HFFc6 (cell line): ENCODE measurements at regions not wholly inside any gene's neighbourhood (a gene's known extent, or its start where the extent isn't known, plus 50 kb on each side); places are given as distances from the start of the nearest gene placed in this dataset.

Source experiments
- DNase-seq: peaks from one replicate; pipeline ENCODE4 v3.0.0-alpha.2; 2018
- H3K27ac Mint-ChIP-seq: 2 replicates; pipeline ENCODE4 v1.8.0; 2020; ENCODE audit warnings: mild to moderate bottlenecking, mixed read lengths
- H3K27me3 Mint-ChIP-seq: 2 replicates; pipeline ENCODE4 v1.8.0; 2021; ENCODE audit warnings: mild to moderate bottlenecking, moderate library complexity, mixed read lengths; ENCODE audit not compliant: insufficient read depth
- H3K36me3 Mint-ChIP-seq: 2 replicates; pipeline ENCODE4 v1.8.0; 2021; ENCODE audit warnings: low read depth, mixed read lengths
- H3K4me1 Mint-ChIP-seq: 2 replicates; pipeline ENCODE4 v1.8.0; 2020; ENCODE audit warnings: low read depth, mixed read lengths
- H3K4me3 Mint-ChIP-seq: 2 replicates; pipeline ENCODE4 v1.8.0; 2020; ENCODE audit warnings: mild to moderate bottlenecking, moderate library complexity, mixed read lengths
- H3K9me3 Mint-ChIP-seq: 2 replicates; pipeline ENCODE4 v1.8.0; 2020; ENCODE audit warnings: mild to moderate bottlenecking, mixed read lengths
- TF ChIP-seq, protein P1 (sequence below): fragments of 200-600 bp; sonication (generic); IDR thresholded peaks from 2 replicates; pipeline ENCODE4 v1.5.0; 2021; ENCODE audit warnings: antibody characterized with exemption, mild to moderate bottlenecking

DNA sequence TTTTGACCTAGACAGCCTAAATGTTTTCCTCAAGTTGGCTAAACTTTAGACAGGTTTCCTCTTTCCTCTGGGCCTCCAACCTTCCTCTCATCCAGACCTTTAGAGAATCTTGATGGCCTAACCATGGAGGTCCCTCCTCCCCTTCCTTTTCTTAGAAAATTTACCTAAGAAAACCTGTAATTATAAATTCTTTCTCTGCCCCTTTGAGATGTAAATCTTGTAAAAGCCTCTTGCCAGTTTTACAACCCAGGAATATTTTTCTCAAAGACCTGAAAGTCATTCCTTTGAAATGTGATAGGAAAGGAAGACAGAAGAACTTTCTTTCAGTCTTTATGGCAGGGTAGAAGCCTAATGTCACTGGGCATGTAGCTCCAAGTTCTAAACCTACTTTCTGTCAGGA lies 1752.6 kb upstream of the C9orf72 start:
- no peaks in the 10 kb centered on the region for H3K27me3 Mint-ChIP-seq
- no peak overlapping the region for H3K27ac Mint-ChIP-seq

DNA sequence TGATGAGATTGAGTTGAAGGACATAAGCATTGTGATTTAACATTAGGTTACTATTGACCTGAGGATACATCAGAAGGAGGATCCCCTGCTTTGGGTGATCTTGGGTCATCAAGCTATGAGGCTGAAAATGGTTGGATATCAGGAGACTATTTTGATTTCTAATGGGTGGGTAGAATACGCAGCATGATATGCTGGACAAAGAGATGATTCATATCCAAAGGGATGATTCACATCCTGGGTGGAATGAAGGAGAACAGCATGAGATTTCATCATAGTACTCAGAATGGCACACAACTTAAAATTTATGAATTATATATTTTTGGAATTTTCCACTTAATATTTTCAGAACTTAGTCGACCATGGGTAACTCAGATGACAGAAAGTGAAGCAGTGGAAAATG lies 1759.5 kb upstream of the C9orf72 start:
- peak; percentile 36 for DNase-seq
- Mint-ChIP-seq H3K4me1 (peaks cover 40% of the 10 kb centered on the region), H3K27ac (peak overlapping the region; percentile 47), H3K36me3 (no peaks in the 10 kb centered on the region), H3K4me3 (no peak overlapping the region), H3K27me3 (no peaks in the 10 kb centered on the region), H3K9me3 (peaks cover 4% of the 10 kb centered on the region)
- TF ChIP-seq, protein P1, sequence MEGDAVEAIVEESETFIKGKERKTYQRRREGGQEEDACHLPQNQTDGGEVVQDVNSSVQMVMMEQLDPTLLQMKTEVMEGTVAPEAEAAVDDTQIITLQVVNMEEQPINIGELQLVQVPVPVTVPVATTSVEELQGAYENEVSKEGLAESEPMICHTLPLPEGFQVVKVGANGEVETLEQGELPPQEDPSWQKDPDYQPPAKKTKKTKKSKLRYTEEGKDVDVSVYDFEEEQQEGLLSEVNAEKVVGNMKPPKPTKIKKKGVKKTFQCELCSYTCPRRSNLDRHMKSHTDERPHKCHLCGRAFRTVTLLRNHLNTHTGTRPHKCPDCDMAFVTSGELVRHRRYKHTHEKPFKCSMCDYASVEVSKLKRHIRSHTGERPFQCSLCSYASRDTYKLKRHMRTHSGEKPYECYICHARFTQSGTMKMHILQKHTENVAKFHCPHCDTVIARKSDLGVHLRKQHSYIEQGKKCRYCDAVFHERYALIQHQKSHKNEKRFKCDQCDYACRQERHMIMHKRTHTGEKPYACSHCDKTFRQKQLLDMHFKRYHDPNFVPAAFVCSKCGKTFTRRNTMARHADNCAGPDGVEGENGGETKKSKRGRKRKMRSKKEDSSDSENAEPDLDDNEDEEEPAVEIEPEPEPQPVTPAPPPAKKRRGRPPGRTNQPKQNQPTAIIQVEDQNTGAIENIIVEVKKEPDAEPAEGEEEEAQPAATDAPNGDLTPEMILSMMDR: no peak

More for the DNA sequence above, 1752.6 kb upstream of the C9orf72 start:
- DNase-seq: no peak
- H3K36me3 Mint-ChIP-seq: no peaks in the 10 kb centered on the region
- no peak overlapping the region for H3K4me3 Mint-ChIP-seq
- TF ChIP-seq, protein P1: no peak
- H3K9me3 Mint-ChIP-seq: peaks cover 4% of the 10 kb centered on the region
- H3K4me1 Mint-ChIP-seq: peaks cover 19% of the 10 kb centered on the region

DNA sequence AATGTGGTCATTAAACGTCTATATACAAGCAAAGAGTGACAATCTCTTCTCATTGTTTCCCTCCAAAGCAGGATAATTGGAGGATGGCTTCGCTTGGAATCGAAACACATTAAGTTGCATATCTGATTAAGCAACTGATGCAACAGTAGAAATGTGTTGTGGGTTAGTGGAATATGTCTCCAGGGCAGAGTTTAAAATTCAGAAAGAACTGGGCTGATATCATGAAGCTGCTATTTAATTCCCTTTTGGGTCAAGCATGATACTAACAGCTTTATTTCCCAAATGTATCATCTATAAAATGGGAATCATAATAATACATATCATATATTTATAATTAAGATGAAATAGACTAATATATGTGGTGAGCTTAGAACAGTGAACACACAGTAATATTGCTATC lies 1763.0 kb upstream of the C9orf72 start:
- Mint-ChIP-seq H3K36me3 (no peaks in the 10 kb centered on the region), H3K9me3 (no peaks in the 10 kb centered on the region), H3K4me3 (no peak overlapping the region), H3K27me3 (no peaks in the 10 kb centered on the region; the same call in 1 of the 2 replicates), H3K27ac (no peak overlapping the region), H3K4me1 (peaks cover 30% of the 10 kb centered on the region)
- DNase-seq: no peak
- TF ChIP-seq, protein P1: no peak

DNA sequence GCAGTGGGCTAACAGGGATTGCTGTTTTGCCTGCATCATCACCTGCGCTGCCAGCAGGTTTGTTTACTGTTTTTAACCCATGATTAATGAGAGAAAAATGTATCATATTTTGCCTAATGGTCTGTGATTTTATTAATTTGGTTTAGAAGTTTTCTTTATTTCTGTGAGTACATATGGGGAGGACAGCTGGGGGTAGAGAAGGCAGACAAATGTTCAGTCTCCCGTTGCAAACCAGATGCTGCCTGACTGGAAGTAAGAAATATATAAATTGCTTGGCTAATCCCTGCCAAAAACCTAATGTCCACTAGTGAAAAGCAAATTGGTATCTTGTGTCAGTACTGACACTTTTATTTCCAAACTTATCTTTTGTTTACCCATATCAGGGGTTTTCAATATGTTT lies 1766.1 kb upstream of the C9orf72 start:
- peaks cover 6% of the 10 kb centered on the region; the same call in 1 of the 2 replicates for H3K4me1 Mint-ChIP-seq
- TF ChIP-seq, protein P1: no peak

DNA sequence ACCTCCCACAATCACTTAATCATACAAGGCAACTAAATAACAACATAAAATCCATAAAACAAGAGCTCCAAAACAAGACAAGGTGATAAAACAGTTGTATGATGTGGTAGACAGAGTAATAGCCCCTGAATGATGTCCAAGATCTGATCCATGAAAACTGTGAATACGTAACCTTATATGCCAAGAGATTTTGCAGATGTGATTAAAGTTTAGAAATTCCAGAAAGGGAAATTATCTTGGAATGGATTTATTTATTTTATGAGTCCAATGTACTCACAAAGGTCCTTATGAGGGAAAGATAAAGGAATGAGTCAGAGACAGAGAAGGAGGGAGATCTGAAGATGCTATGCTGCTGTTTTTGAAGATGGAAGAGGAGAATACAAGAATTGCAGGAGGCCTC lies 1775.7 kb upstream of the C9orf72 start:
- H3K27me3 Mint-ChIP-seq: peaks cover 1% of the 10 kb centered on the region; the same call in 1 of the 2 replicates
- H3K4me3 Mint-ChIP-seq: no peak overlapping the region
- peaks cover 3% of the 10 kb centered on the region for H3K9me3 Mint-ChIP-seq
- no peaks in the 10 kb centered on the region for H3K36me3 Mint-ChIP-seq
- TF ChIP-seq, protein P1: no peak
- no peak overlapping the region for H3K27ac Mint-ChIP-seq
- no peak for DNase-seq
- peaks cover 18% of the 10 kb centered on the region for H3K4me1 Mint-ChIP-seq

More for the DNA sequence above, 1766.1 kb upstream of the C9orf72 start:
- peaks cover 5% of the 10 kb centered on the region; the same call in 1 of the 2 replicates for H3K9me3 Mint-ChIP-seq
- H3K27ac Mint-ChIP-seq: no peak overlapping the region
- H3K4me3 Mint-ChIP-seq: no peak overlapping the region
- no peaks in the 10 kb centered on the region; the same call in 1 of the 2 replicates for H3K27me3 Mint-ChIP-seq
- H3K36me3 Mint-ChIP-seq: no peaks in the 10 kb centered on the region
- no peak for DNase-seq

DNA sequence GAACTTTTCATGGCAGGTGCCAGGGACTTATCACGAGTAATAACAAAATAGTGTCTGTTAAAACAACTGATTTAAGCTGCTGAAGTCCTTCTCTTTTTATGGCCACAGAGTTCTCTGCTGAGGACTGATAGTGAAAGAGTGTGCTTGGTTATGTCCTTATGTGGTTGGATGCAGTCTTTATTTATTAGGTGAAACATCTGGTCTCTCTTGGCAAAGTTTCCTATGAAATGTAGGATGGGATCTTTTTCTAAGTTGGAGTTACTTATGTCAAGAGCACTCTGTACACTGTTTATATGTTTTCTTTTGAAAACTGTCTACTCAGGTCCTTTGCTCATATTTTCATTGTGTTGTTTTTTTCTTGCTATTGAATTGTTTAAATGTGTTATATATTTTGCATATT lies 1816.1 kb upstream of the C9orf72 start:
- TF ChIP-seq, protein P1: no peak
- Mint-ChIP-seq H3K4me3 (no peak overlapping the region), H3K27ac (no peak overlapping the region), H3K27me3 (no peaks in the 10 kb centered on the region), H3K9me3 (peaks cover 9% of the 10 kb centered on the region), H3K4me1 (no peaks in the 10 kb centered on the region), H3K36me3 (no peaks in the 10 kb centered on the region)
- DNase-seq: no peak
